Dedifferentiated amniotic fluid mesenchymal stem cell (primary cell): ENCODE measurements at regions not wholly inside any gene's neighbourhood (a gene's known extent, or its start where the extent isn't known, plus 50 kb on each side); places are given as distances from the start of the nearest gene placed in this dataset.
"Not testable (repeated sequence)": the region's sequence is repeated elsewhere in the genome, so short reads cannot be mapped to it uniquely, and the experiment has no call there.

Experiments
- DNase-seq: peaks from one replicate; pipeline ENCODE4 v3.0.0-alpha.2; 2016; ENCODE audit errors: extremely low spot score

GRCh38 chr2:95654897-95655296 is 63.1 kb downstream of the TRIM43 start:
- DNase-seq = not testable (repeated sequence)

GRCh38 chr2:95656553-95656952 is 64.8 kb downstream of the TRIM43 start:
- DNase-seq = not testable (repeated sequence)

DNA sequence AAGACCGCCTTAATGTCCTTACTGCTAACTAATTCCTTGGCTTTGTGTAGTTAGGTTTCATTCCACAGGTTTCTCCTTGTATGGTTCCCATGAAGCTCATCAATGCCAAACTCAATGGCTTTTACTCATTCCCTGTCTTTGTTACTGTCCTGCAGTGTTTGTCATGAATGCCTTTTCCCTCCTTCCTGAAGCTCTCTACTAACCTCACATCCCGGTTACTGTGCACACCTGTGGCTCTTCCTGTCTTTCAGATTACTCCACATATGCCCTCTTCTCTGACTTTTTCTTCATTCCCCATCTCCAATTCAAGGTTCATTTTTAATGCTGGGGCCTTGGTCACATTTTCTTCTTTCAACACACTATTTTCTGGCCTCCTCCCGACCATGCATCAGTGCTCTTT is 66.1 kb downstream of the TRIM43 start:
- not testable (repeated sequence) for DNase-seq

GRCh38 chr2:95660766-95661562 is 69.2 kb downstream of the TRIM43 start:
- DNase-seq = not testable (repeated sequence)

GRCh38 chr2:95663471-95664441 is 72.0 kb downstream of the TRIM43 start:
- not testable (repeated sequence) for DNase-seq

GRCh38 chr2:95666636-95667035 is 74.8 kb downstream of the TRIM43 start:
- not testable (repeated sequence) for DNase-seq

- DNase-seq = no peak
Measured at GRCh38 chr2:95667480-95667879, 75.7 kb downstream of the TRIM43 start.

DNA sequence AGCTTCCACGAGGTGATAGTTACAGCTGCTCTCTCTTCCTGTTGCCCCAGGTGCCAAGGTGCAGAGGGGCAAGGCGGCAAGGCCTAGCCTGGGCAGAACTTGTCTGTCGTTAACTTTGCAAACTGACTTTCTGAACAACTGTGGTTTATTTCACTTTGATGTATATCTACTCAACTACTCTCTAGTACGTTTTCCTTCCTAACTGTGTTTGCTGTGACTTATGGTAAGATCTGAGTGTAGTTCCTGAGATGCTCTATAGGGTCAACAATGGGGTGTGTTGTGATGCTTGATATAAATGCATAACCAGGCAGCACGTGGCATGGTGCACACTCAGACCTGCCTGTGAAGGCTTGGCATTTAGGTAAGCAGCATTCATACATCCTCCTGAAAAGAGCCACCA is 77.1 kb downstream of the TRIM43 start:
- not testable (repeated sequence) for DNase-seq

GRCh38 chr2:95669441-95669991 is 77.7 kb downstream of the TRIM43 start:
- DNase-seq = no peak

DNA sequence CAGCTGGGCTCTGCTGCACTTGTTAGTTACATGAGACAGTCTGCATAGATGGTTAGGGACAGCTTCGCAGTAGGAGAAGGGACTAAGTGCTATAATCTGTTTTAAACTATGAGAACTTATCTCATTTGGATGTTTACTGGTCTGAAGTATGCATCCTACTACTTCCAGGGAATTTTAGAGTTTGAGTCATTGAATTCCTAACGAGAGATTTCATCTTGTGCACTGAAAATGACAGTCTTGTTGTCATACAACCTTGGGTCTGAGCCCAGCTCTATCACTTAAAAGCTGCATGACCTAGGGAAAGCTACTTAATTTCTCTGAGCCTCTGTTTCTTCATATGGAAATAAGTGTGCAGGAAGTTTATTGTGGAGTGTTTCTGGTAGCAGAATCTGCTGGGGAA is 78.4 kb downstream of the TRIM43 start:
- peak; percentile 54 for DNase-seq

DNA sequence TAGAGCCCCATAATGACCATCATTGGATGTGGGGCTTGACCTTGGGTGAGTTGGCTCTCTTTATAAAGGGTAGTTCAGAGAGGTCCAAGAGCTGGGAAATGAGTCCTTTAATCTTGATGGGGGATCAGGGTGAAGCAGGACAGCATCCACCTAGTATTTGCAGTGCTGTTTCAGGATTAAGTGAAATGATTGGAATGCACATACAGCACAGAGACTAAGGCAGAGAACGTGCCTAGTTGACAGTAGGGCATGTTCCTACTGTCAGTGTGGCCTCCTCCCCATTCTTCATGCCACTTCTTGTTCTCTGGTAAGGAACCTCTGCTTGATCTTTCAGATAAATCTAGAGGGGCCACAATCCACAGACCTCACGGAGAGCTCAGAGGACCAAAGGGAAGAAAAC is 78.9 kb downstream of the TRIM43 start:
- no peak for DNase-seq

DNA sequence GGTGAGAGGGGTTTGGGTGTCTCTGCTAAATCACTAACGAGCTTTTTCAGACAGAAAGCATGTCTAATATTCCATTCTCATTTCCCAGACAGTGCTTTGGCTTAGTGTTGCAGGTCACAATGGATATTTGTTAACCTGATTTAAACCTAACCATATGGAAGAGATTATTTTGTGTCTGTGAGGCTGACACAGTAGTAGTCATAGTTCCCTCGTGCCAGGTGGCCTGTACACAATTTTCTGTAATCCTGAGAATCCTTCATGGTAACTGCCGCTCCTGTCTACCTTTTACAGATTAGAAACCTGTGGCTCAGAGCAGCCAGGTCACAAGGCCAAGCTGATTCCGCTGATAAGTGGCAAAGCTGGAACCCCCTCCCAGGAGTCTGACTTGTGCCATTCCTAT is 79.4 kb downstream of the TRIM43 start:
- not testable (repeated sequence) for DNase-seq

GRCh38 chr2:95671992-95672391 is 80.2 kb downstream of the TRIM43 start:
- not testable (repeated sequence) for DNase-seq

DNA sequence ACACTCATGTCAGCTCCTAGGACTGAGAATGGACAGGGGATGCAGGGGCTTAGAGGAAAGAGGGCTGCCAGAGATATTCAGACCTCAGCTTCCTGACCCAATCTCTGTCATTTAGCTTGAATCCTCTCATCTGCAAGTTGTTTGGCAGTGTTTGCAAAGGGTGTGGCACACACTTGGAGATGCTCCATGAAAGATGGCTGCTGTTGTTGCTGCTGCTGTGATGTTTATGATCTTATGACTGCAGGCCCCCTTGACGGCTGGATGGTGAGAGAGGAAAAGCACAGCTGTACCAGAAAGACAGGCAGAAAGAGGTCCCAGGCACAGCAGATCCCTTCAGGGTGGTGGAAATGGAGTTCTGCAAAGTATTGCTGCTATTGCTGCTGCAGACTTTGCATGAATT is 80.7 kb downstream of the TRIM43 start:
- DNase-seq = not testable (repeated sequence)

DNA sequence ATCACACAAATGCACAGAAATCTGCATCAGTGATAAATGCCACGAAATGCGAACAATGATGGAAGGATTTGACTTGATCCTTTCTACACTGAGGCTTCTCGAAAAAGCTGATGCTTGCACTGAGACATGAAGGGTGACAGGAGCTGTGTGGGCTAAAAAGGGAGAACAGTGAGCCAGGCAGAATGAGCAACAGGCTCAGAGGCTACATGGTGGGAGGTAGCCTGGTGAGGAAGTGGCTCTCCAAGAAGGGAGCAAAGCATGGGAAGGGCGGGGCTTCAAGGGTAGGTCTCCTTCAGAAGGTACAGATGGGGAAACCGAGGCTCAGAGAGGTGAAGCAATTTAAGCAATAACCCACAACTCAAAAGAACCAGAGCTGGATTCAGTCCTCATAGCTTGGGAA is 82.4 kb downstream of the TRIM43 start:
- DNase-seq = no peak

DNA sequence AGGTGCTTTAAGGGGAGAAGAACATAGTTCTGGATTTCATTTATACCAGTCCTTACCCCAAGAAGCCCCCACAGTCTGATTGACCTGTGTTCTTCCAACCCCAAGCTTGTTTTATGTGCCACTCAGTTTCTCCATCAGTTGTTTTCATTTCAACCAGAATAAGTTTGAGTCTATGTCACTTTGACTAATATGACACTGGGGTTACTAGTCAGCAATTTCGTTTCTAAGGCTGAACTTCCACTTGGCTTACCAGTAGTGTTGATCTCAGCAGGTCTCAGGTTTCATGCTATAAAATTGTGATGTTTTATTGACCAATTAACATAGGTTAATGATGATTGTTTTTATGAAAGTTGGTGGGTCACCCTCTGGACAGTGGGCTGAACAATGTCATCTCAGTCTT is 84.8 kb downstream of the TRIM43 start:
- not testable (repeated sequence) for DNase-seq

DNA sequence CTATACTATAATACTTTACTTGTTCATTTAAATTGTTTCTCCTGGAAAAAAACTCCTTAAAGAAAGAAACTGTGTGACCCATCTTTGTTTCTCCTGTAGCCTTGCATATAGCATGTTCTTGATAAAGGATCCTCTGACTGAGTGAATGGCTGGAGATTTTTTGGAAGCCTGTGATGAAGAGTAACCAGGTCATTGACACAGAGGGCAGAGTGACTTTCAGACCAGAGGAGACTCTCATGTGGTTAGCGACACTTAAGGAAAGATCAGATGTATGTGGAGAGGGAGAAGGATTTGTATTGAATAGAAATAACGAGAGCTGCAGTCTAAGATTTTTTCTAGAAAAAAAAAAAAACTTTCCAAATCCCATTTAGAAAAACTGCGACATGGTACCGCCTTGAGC is 85.5 kb downstream of the TRIM43 start:
- no peak for DNase-seq

DNA sequence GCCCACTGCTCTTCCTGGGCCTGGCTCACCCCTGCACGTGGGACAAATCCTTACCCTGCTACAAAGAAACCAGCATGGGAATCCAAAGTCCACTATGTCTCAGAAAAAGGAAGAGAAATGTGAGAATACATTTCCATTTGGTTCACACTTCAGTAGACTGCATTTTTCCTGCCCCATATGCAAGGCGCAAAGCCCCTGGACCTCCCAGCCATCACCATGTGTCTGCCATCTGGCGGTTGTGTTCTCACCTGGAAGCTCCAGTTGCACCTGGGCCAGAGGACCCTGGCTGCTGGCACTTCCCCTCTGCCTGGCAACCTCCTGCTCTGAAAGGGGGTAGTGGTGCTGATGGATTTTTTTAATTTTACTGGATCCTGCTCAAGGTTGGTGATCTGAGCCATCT is 86.0 kb downstream of the TRIM43 start:
- not testable (repeated sequence) for DNase-seq

GRCh38 chr2:95681158-95681557 is 89.4 kb downstream of the TRIM43 start:
- DNase-seq = not testable (repeated sequence)

GRCh38 chr2:95681589-95682081 is 89.8 kb downstream of the TRIM43 start:
- DNase-seq = not testable (repeated sequence)

- DNase-seq = not testable (repeated sequence)
Measured at GRCh38 chr2:95682889-95683517, 91.2 kb downstream of the TRIM43 start.

DNA sequence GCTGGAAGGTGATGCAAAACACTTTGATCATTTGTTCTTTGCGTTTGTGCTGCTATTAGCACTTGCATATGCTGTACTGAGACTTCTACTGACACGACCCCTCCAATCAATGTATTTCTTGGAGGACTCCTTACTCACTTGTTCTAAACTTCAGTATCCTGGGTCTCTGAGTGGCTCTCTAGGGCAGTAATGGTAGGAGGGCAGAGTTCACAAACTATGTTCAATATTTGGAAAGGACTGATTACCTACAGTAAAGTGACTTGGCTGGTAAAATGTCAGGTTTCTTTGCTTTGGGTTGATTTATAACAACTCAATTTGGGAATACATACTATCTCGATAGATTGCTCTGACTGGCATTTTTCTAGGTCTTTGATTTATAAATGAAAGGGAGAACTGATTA is 93.7 kb downstream of the TRIM43 start:
- DNase-seq = no peak
